HL-60 (cell line): ENCODE measurements at regions not wholly inside any gene's neighbourhood (a gene's known extent, or its start where the extent isn't known, plus 50 kb on each side); places are given as distances from the start of the nearest gene placed in this dataset.

ENCODE experiments used
- DNase-seq, 2 experiments: peaks; one replicate each; pipeline ENCODE4 v3.0.0-alpha.2; 2010 to 2020; ENCODE audit warnings: low read depth in 1 of 2, low spot score in 1 of 2
- H3K27ac ChIP-seq: fragments of 250-450 bp; sonication (Bioruptor Pico); replicated peaks from 2 replicates; pipeline ENCODE4 v1.5.1; 2020; ENCODE audit warnings: mild to moderate bottlenecking, moderate library complexity
- H3K27me3 ChIP-seq: fragments of 250-450 bp; sonication (Bioruptor Pico); 2 replicates; pipeline ENCODE4 v1.5.1; 2021; ENCODE audit warnings: mild to moderate bottlenecking, moderate library complexity; ENCODE audit not compliant: insufficient read depth, poor library complexity, severe bottlenecking
- H3K4me3 ChIP-seq: replicated peaks from 2 replicates; pipeline ENCODE4 v1.5.1; 2011; ENCODE audit warnings: mild to moderate bottlenecking, control low read depth, low read length; ENCODE audit not compliant: insufficient read depth
- GABPA ChIP-seq: IDR thresholded peaks from 2 replicates; pipeline ENCODE4 v1.6.1; 2012; ENCODE audit warnings: low read depth
- POLR2AphosphoS5 ChIP-seq: IDR thresholded peaks from 2 replicates; pipeline ENCODE4 v1.6.1; 2012; ENCODE audit warnings: low read depth
- SPI1 ChIP-seq: IDR thresholded peaks from 2 replicates; pipeline ENCODE4 v1.6.1; 2012; ENCODE audit warnings: low read depth, mild to moderate bottlenecking, borderline replicate concordance
- TF ChIP-seq, protein P1 (sequence below): IDR thresholded peaks from one replicate; pipeline ENCODE4 v1.5.1; 2011; ENCODE audit warnings: low read length, control low read depth, inconsistent platforms; ENCODE audit not compliant: insufficient read depth
- TF ChIP-seq, protein P2 (sequence below): IDR thresholded peaks from 2 replicates; pipeline ENCODE4 v1.6.1; 2012; ENCODE audit warnings: low read depth; ENCODE audit not compliant: insufficient replicate concordance

GRCh38 chr12:67595365-67595764 lies 53.2 kb upstream of the DYRK2 start:
- H3K27ac ChIP-seq, result no peak overlapping the region
- H3K27me3 ChIP-seq, result no peaks in the 10 kb centered on the region
- H3K4me3 ChIP-seq, result no peak overlapping the region
- no peak for TF ChIP-seq SPI1
- TF ChIP-seq POLR2AphosphoS5, result no peak
- TF ChIP-seq, protein P1, sequence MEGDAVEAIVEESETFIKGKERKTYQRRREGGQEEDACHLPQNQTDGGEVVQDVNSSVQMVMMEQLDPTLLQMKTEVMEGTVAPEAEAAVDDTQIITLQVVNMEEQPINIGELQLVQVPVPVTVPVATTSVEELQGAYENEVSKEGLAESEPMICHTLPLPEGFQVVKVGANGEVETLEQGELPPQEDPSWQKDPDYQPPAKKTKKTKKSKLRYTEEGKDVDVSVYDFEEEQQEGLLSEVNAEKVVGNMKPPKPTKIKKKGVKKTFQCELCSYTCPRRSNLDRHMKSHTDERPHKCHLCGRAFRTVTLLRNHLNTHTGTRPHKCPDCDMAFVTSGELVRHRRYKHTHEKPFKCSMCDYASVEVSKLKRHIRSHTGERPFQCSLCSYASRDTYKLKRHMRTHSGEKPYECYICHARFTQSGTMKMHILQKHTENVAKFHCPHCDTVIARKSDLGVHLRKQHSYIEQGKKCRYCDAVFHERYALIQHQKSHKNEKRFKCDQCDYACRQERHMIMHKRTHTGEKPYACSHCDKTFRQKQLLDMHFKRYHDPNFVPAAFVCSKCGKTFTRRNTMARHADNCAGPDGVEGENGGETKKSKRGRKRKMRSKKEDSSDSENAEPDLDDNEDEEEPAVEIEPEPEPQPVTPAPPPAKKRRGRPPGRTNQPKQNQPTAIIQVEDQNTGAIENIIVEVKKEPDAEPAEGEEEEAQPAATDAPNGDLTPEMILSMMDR, result no peak
- no peak for TF ChIP-seq GABPA
- TF ChIP-seq, protein P2, sequence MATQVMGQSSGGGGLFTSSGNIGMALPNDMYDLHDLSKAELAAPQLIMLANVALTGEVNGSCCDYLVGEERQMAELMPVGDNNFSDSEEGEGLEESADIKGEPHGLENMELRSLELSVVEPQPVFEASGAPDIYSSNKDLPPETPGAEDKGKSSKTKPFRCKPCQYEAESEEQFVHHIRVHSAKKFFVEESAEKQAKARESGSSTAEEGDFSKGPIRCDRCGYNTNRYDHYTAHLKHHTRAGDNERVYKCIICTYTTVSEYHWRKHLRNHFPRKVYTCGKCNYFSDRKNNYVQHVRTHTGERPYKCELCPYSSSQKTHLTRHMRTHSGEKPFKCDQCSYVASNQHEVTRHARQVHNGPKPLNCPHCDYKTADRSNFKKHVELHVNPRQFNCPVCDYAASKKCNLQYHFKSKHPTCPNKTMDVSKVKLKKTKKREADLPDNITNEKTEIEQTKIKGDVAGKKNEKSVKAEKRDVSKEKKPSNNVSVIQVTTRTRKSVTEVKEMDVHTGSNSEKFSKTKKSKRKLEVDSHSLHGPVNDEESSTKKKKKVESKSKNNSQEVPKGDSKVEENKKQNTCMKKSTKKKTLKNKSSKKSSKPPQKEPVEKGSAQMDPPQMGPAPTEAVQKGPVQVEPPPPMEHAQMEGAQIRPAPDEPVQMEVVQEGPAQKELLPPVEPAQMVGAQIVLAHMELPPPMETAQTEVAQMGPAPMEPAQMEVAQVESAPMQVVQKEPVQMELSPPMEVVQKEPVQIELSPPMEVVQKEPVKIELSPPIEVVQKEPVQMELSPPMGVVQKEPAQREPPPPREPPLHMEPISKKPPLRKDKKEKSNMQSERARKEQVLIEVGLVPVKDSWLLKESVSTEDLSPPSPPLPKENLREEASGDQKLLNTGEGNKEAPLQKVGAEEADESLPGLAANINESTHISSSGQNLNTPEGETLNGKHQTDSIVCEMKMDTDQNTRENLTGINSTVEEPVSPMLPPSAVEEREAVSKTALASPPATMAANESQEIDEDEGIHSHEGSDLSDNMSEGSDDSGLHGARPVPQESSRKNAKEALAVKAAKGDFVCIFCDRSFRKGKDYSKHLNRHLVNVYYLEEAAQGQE, result no peak
- DNase-seq, result no peak

- no peak for DNase-seq
- TF ChIP-seq, protein P2, result no peak
- TF ChIP-seq POLR2AphosphoS5 (no peak), GABPA (no peak), SPI1 (no peak)
- TF ChIP-seq, protein P1, result no peak
- no peak overlapping the region for H3K4me3 ChIP-seq
- no peak overlapping the region for H3K27ac ChIP-seq
- H3K27me3 ChIP-seq, result no peaks in the 10 kb centered on the region
Measured at GRCh38 chr12:67598598-67598997, 49.9 kb upstream of the DYRK2 start.
